CD4-positive, alpha-beta T cell treated with Interleukin-1 beta for 1 hour (primary cell): ENCODE measurements at regions not wholly inside any gene's neighbourhood (a gene's known extent, or its start where the extent isn't known, plus 50 kb on each side); places are given as distances from the start of the nearest gene placed in this dataset.
"Not testable (repeated sequence)": the region's sequence is repeated elsewhere in the genome, so short reads cannot be mapped to it uniquely, and the experiment has no call there.

Experiments
- DNase-seq, 2 donors: peaks; one replicate each; pipeline ENCODE4 v3.0.0-alpha.2; 2020 to 2022

- peak; percentile 60 to 64 for DNase-seq
Observed at GRCh38 chr22:22745225-22746060, 101.0 kb downstream of the GGTLC2 start.

- DNase-seq = no peak
Observed at GRCh38 chr22:22746061-22746962, 101.9 kb downstream of the GGTLC2 start.

- no peak for DNase-seq
Observed at GRCh38 chr22:22746963-22747933, 102.8 kb downstream of the GGTLC2 start.

GRCh38 chr22:22748297-22748743, 103.9 kb downstream of the GGTLC2 start:
- peak; percentile 58 to 59 for DNase-seq

GRCh38 chr22:22748756-22749155, 104.3 kb downstream of the GGTLC2 start:
- DNase-seq = no peak

- DNase-seq = no peak
Observed at GRCh38 chr22:22749167-22749758, 104.8 kb downstream of the GGTLC2 start.

GRCh38 chr22:22750335-22751042, 106.1 kb downstream of the GGTLC2 start:
- no peak for DNase-seq

GRCh38 chr22:22751043-22751603, 106.7 kb downstream of the GGTLC2 start:
- DNase-seq = no peak

GRCh38 chr22:22752199-22752555, 107.8 kb downstream of the GGTLC2 start:
- DNase-seq = no peak

GRCh38 chr22:22752556-22753477, 108.4 kb downstream of the GGTLC2 start:
- peak; percentile 39 to 53 for DNase-seq

GRCh38 chr22:22753526-22754267, 109.3 kb downstream of the GGTLC2 start:
- peak; percentile 80 to 84 for DNase-seq

GRCh38 chr22:22754268-22754657, 109.8 kb downstream of the GGTLC2 start:
- DNase-seq = no peak

GRCh38 chr22:22754961-22755777, 110.8 kb downstream of the GGTLC2 start:
- no peak for DNase-seq

- DNase-seq = no peak
Observed at GRCh38 chr22:22755778-22756100, 111.3 kb downstream of the GGTLC2 start.

GRCh38 chr22:22756109-22756508, 111.7 kb downstream of the GGTLC2 start:
- DNase-seq = no peak

GRCh38 chr22:22756551-22757201, 112.3 kb downstream of the GGTLC2 start:
- not testable (repeated sequence) for DNase-seq

GRCh38 chr22:22758101-22758807, 113.8 kb downstream of the GGTLC2 start:
- not testable (repeated sequence) for DNase-seq
